Pons (tissue), 1 donor: ENCODE measurements at regions not wholly inside any gene's neighbourhood (a gene's known extent, or its start where the extent isn't known, plus 50 kb on each side); places are given as distances from the start of the nearest gene placed in this dataset.
"Not testable (repeated sequence)": the region's sequence is repeated elsewhere in the genome, so short reads cannot be mapped to it uniquely, and the experiment has no call there.

Experiments used
- DNase-seq: peaks from one replicate; pipeline ENCODE4 v3.0.0-alpha.2; 2016; ENCODE audit warnings: low spot score

DNA sequence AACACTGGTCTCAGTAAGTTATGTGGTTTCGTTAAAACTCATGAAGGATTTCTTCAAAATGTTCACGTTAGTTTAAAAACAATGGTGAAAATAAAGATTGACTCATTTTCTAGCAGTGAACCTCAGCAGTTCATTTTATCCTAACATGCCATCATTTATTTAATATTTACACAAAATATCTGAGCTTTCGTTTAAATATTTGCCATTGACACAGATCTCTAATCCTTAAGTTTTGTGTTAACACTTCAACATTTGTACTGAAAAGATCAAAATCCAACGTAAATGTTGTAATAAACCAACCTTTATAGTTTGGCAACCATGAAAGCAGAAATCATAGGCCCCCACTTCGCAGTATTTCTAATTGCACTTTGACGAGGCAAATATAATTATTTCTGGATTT is 1129.5 kb downstream of the PLA2G4A start:
- no peak for DNase-seq

DNA sequence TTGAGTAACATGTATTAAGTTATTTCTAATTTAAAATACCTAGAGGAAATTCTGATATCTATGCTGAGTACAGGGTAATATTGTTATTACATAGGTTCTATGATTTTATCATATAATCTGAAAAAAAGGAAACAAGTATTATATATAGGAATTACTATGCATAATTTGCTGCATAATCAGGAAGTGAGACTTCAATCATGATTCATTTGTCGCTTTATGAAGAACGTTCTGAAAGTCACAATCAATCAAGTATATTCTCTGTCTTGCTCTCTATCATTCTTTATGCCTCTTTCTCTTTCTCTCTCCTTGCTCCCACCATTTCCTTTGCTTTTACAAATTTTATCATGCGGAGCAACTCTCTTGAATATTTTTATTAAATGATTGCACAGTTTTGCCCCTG is 1130.3 kb downstream of the PLA2G4A start:
- no peak for DNase-seq

DNA sequence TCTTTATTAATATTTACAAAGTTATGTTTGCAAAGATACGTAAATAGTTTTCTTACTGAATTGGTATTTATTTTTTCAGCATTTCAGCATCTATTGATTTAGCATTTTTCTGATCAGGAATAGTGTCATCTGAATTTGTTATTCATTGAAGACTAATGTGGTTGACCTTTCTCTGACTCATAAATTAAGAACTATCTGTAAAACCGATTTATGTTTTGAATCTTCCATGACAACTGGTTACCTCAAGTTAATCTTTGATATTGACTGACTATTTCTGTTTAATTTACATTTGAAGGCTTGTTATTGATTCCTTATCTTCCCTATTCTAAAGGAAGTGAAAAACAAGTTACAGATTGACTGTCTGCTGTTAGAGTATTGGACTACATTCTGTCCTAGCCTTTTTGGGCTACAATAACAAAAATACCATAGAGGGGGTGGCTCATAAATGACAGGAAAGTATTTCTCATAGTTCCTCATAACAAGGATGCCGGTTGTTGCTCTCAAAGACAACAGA is 1131.4 kb downstream of the PLA2G4A start:
- no peak for DNase-seq

DNA sequence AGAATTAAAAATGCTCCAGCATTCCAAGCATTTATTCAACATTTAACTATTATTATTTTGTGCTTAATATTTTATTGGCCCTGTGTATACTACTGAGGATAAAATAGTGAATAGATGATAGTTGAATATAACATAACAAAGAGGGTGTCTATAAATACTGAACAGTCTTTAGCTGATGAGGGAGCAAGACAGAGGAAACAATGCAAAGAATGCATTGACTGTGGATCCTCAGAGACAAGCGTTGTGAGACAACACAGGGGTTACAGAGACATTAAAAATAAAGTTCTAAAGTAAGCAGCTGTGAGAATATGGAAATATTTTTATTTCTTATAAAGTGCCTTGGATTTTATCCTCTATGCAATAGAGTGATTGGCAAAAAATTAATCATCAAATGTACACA is 1133.1 kb downstream of the PLA2G4A start:
- no peak for DNase-seq

DNA sequence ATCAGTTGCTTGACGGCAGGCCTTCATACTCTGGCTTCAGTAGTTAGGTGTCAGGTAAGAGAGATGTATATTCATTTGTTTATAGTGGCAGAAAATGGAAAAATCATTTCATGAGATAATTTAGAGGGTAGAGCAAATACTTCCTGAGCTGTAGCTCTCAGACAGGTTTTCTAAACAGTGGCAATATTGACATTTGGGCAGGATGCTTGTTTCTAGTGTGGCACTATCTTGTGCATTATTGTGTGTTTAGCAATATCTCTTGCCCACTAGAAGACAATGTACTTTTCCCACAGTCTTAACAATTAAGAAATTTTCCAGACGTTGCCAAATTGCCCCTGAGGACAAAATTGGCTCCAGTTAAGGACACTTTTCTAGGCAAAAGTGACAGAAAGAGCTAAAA is 1143.1 kb downstream of the PLA2G4A start:
- no peak for DNase-seq

DNA sequence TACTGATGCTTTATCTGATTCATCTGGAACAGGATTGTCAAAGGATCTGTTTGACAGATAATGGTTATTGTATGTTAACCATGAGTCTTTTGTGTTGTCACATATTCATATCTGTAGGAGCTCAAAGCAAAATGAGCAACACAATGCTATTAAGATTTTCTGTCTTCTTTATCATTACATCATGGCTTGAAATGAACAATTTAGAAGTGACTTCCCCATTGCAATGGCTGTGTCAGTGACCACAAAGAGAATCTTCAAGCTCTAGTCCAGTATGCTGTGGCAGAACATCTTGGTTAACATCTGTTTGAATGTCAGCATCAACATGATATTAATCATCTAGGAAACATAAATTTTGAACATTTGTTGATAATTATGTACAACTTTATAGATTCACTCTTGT is 1148.5 kb downstream of the PLA2G4A start:
- DNase-seq = no peak

DNA sequence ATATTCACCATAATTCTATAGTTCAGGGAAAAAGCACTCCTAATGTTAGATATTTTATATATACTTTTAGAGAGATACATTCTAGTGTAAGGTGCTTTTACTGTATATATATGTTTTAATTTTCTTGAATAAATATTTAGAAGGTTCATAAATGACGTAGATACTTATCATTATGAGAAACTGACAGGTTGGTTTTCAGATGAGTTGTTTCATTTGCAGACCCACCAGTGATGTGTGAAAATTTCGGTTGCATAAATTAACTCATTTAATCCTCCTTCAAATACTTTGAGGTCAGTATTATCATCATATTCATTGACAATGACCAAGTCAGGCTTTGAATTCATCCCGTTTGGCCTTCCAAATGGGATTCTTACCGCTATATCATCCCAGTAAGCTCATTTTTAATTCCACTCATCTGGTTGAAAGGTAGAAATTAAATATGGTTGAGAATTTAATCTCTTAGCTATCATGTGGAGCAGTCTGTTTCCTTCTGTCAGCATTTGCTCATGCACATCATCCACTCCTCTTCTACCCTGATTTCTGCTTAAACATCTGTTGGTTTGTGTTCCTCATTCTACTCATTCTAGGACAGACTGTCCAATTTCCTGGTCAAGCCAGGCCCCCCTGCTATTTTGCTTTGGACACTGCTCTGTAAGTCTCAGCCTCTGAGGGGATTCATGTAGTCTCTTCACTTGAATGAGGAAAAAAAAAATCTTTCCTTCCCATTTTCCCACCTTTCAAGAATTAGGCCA is 1156.6 kb downstream of the PLA2G4A start:
- no peak for DNase-seq

DNA sequence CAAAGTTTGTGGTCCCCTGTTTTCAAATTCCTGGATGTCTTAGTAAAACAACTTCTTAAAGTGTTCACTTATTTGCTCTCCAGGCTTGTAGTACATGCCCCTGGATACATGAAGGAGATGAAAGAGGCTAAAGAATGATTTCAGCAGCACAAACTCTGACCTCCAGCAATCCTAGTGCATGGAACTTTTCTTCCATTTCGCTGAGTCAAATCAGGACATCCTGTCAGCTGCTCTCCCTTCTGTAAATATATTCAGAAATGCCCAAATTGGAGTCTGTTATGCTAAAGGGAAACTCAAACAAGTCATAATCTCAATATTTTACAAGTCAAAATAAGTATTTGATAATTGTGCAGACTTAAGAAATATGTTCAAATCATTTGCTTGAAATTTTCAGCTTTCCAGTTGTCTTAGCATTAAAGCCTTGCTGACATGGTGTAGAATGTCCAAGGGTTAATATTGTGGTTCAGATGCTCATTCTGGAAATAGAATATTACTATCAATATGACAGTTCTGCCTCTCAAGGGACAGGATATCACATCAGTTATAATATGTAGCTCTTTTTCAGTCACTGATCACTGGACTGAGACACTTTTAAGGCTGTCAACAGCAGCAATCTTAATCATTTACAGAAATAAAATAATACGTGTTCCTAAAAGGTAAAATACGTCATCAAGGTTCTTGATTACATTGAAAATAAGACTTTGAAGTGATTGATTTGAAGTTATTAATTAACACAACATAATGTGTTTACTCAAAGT is 1157.3 kb downstream of the PLA2G4A start:
- no peak for DNase-seq

DNA sequence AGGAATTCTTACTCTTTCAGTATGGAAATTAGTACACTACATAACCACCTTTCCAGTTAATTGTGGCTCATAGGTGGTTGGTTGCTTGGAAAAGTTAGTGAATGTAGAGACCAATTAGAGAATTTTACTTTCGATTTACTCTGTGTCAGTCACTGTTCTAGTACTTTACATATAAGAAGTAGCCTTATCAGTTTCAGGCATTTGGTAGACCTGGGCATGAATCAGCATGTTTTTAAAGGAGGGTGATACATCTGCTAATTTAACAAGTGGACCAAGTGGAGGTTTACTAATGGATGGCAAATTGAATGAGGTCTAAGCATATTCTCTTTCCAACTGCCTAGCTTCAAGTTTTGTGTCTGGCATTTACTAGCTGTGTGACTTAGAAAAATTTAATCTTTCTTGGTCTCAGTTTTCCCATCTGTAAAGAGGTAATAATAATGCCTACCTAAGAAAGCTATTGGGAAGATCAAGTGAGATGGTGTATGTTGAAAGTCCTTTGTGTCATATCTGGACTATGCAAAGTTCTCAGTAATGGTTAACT is 1158.6 kb downstream of the PLA2G4A start:
- no peak for DNase-seq

DNA sequence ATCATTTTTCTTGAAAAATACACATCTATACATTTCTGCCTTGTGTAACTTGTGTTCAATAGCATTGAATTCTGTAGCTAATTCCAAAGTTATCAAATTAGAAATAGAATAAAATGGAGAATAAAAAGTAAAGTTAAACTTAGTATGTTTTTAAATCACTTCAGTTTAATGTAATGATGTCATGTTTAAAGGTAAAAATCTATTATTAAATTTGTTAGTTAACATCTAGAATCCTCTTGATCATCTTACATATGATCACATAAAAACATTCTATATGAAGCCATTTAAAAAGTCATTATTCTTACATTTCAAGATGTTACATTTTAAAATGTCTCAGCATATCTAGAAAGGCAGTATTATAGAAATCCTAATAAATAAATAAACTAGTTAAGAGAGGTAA is 1163.2 kb downstream of the PLA2G4A start:
- DNase-seq = no peak

DNA sequence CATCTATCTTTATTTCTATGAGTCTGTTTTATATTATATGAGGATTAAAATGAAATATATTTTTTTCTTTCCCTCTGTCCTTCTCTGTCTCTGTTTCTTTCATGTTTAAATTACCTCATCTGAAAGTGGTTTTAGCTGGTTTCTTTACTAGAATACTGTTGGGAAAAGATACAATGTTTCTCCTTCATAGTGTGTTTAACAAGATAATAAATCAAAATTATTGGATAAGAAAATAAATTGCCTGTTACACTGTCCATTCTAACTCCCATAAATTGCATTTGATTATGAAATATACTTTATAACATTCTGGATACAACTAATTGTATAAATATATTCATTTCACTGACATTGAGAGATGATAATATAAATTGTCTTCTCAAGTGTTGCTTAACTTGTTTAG is 1168.0 kb downstream of the PLA2G4A start:
- no peak for DNase-seq

DNA sequence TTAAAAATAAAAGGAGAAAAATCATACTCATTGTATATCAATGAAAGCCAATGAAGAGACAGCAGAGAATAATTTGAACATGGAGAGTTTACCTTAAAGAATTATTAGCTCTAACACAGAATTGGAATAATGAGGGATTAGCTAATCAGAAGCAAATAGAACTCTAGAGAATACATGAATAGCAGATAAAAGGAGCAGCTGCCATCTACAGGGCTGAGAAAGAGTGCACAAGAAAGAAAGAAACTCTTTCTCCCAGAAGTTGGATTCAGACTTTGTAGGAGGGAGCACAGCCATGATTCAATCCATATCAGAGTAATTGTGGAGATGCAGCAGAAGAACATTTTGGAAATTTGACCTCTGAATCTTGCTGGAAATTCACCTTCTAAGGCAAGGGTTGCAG is 1171.2 kb downstream of the PLA2G4A start:
- peak; percentile 3 for DNase-seq

DNA sequence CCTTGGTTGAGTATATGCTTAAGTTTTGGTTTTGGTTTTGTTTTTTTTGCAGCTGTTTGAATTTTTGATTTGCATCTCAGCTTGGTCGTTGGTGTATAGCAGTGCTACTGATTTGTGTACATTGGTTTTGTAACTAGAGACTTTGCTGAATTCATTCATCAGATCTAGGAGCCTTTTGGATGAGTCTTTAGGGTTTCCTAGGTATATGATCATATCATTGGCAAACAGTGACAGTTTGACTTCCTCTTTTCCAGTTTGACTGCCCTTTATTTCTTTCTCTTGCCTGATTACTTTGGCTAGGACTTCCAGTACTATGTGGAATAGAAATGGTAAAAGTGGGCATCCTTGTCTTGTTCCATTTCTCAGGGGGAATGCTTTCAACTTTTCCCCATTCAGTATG is 1174.9 kb downstream of the PLA2G4A start:
- not testable (repeated sequence) for DNase-seq

DNA sequence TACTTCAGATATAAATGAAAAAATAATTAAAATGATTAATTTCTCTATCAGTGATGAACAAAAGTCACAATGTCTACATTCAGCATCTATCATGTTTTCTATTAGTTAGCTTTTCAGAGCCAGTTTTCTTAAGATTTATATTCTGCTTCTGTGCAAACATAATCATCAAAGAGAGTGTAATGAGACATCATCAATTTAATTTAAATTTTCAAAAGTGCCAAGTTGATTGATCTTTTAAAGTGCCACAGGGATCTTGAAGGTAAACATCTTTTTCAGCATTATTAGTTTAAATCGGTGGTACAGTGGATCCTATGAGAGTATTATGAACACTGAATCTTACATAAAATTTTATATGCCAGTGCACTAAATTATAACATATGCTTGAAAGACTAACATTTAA is 1176.1 kb downstream of the PLA2G4A start:
- no peak for DNase-seq

DNA sequence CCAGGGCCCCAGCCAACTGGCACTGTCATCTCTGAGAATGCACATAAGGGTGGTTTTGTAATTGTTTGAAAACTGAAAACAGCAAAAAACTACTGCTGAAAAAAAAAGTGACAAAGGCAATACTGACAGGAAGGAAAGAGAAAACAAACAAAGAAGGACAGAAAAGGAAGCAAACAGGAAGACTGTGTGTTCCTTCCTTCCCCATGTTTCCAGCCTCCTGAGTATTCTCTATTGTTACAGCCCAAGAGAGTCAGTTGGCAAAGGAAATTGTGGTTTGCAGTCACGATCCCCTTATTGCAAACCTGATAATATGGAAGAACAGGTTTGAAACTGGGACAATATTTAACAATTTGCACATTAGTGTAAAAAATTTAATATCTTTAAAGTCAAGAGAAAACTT is 1177.6 kb downstream of the PLA2G4A start:
- no peak for DNase-seq

DNA sequence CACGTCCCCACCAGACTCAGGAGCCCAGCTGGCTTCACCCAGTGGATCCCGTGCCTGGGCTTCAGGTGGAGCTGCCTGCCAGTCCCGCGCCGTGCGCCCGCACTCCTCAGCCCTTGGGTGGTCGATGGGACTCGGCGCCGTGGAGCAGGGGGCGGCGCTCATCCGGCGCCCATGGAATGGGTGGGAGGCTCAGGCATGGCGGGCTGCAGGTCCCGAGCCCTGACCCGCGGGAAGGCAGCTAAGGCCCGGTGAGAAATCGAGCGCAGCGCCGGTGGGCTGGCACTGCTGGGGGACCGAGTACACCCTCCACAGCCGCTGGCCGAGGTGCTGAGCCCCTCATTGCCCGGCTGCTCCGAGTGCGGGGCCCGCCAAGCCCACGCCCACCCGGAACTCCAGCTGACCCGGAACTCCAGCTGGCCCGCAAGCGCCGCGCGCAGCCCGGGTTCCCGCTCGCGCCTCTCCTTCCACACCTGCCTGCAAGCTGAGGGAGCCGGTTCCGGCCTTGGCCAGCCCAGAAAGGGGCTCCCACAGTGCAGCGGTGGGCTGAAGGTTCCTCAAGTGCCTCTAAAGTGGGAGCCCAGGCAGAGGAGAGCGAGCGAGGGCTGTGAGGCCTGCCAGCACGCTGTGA is 1184.6 kb downstream of the PLA2G4A start:
- not testable (repeated sequence) for DNase-seq

DNA sequence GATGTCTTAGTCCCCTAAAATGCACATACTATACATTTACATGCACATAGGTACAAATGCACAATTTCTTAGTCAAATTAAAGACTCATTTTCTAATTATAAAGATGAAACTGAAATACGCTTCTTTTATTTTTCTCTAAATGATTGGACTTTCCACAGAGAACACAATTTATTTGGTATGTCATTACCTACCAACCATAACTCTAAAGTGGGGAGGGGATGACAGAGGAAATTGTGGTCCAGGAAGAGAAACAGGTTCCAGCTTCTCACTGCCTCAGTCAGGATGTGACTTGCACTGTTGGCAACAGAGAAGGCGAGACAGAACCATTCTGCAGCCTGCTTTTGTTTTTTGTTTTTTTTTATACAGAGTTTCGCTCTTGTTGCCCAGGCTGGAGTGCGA is 1189.2 kb downstream of the PLA2G4A start:
- no peak for DNase-seq

DNA sequence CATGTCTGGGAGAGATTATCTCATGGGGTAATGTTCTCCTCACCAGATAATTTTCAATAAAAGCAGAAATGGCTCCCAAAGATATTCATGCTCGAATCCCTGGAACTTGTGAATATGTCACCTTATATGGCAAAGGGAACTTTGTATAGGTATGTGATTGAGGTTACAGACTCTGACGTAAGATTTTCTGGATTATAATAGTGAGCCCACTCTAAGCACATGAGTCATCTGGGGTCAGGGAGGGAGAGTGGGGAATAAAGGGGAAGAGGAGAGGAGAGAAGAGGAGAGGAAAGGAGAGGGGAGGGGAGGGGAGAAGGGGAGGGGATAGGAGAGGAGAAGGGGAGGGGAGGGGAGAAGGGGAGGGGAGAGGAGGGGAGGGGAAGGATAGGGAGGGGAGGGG is 1193.9 kb downstream of the PLA2G4A start:
- DNase-seq = no peak

DNA sequence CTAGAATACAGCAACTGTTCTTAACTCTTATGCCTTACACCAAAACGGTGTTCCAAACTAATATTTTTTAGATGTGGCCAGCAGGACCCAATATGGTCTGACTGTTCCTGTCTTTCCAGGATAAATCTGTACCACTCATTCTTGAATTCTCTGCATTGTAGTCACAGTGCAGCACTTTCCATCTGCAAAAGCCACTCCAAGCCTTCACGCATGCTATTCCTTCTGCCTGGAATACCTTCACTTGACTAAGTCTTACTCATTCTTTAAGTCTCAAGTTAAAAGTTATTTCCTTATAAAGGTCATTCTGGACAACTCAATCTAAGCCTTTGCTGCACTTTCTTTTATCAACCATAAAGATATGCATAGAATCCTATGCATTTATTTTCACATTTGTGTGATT is 1194.5 kb downstream of the PLA2G4A start:
- no peak for DNase-seq

DNA sequence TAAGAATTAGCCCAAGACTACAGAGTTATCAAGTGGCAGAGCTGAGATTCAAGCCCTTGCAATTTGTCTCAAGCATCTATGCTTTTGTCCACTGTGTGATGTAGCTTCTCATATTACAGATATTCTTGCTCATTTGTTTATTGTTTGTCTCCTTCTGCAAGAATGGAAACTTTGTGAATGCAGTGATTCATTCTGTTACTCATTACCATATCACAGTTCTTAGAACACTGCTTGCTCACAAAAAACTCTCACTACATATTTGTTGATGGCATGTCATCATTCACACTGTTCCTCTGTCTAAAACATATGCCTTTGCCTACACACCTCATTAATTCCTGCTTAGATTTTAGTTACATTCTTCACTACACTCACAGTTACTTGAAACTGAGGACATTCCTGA is 1198.9 kb downstream of the PLA2G4A start:
- peak; percentile 24 for DNase-seq

DNA sequence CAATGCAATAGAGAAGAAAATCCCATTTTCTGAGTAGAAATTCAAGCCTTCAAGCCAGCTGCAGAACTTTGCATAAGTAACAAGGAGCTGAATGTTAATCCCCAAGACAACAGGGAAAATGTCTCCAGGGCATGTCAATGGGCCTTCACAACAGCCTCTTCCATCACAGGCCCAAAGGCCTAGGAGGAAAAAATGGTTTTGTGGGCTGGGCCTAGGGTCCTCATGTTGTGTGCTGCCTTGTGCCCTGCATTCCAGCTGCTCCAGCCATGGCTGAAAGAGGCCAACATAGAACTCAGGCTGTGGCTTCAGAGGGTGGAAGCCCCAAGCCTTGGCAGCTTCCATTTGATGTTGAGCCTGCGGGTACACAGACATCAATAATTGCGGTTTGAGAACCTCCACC is 1208.8 kb downstream of the PLA2G4A start:
- not testable (repeated sequence) for DNase-seq

DNA sequence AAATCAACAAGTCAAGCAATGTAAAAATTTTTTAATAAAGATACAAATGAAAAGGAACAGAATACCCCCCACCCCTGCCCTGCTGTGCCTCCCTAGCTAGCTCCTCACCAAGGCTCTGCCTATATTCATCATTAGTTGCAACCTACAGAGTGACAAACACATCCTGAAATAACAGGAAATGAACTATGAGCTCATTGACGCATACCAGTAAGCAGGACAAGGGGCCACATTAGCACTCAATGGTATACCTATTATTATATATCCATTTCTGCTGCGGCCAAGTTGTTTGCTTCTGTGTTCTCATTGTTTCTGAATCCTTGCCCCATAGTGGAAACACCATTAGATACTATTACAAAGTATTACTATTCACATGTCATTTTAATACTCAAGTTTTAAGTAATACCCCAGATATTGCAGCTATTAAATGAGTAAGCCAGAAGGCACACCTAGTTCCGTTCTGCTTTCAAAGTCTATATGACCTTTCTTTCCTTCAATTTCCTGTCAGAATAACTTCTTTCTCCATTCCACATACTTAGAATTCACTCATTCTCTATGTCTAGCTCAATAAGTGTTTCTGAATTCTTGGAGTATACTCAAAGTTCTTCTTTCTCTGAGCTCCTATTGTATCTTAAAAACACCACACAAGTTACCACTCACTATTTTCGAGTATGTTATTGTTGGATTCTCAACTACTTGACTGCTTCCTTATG is 1214.9 kb downstream of the PLA2G4A start:
- DNase-seq = no peak
